PC-3 (cell line): ENCODE measurements at regions not wholly inside any gene's neighbourhood (a gene's known extent, or its start where the extent isn't known, plus 50 kb on each side); places are given as distances from the start of the nearest gene placed in this dataset.

ENCODE experiments used
- EZH2 ChIP-seq: fragments of 300-600 bp; sonication (generic); IDR thresholded peaks from one replicate; pipeline ENCODE4 v1.6.1; 2017; ENCODE audit warnings: antibody characterized with exemption, mild to moderate bottlenecking, low read length; ENCODE audit not compliant: unreplicated experiment
- TF ChIP-seq, protein P1 (sequence below): fragments of 300-600 bp; sonication (generic); conservative IDR thresholded peaks from 2 replicates; pipeline ENCODE4 v1.5.1; 2017; ENCODE audit warnings: antibody characterized with exemption, low read depth, mild to moderate bottlenecking, low read length

DNA sequence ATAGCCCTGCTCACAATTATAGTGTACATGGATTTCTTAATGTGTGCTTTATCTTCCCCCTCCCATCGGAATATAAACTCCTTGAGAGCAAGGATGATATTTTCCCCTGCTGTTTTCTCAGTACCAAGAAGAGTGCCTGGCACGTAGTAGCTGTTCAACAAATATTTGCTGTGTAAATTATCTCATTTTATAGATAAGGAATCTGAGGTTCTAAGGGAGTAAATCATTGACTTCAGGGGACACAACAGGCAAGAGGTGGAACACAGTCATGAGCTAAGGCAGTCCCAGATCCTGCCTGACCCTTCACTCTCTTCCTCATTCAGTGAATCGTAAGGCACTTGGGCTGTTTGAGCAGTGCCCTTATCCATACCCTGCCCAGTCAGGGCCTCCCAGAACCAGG is 187.3 kb upstream of the TNP1 start:
- TF ChIP-seq, protein P1, sequence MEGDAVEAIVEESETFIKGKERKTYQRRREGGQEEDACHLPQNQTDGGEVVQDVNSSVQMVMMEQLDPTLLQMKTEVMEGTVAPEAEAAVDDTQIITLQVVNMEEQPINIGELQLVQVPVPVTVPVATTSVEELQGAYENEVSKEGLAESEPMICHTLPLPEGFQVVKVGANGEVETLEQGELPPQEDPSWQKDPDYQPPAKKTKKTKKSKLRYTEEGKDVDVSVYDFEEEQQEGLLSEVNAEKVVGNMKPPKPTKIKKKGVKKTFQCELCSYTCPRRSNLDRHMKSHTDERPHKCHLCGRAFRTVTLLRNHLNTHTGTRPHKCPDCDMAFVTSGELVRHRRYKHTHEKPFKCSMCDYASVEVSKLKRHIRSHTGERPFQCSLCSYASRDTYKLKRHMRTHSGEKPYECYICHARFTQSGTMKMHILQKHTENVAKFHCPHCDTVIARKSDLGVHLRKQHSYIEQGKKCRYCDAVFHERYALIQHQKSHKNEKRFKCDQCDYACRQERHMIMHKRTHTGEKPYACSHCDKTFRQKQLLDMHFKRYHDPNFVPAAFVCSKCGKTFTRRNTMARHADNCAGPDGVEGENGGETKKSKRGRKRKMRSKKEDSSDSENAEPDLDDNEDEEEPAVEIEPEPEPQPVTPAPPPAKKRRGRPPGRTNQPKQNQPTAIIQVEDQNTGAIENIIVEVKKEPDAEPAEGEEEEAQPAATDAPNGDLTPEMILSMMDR, result no peak
- TF ChIP-seq EZH2, result no peak
